ENCODE measurements at regions not wholly inside any gene's neighbourhood (a gene's known extent, or its start where the extent isn't known, plus 50 kb on each side); places are given as distances from the start of the nearest gene placed in this dataset.
"Not testable (repeated sequence)": the region's sequence is repeated elsewhere in the genome, so short reads cannot be mapped to it uniquely, and the experiment has no call there.

GRCh38 chr1:149841597-149842238 is 57.6 kb upstream of the BOLA1 start:
- not testable (repeated sequence) for DNase-seq (ENCODE audit: low spot score)

GRCh38 chr1:149842458-149843064 is 56.8 kb upstream of the BOLA1 start:
- DNase-seq (ENCODE audit: low spot score) = not testable (repeated sequence)

- DNase-seq (ENCODE audit: low spot score) = peak; percentile 1
Measured at GRCh38 chr1:149843431-149844041, 55.8 kb upstream of the BOLA1 start.

- DNase-seq (ENCODE audit: low spot score) = peak; percentile 41
Measured at GRCh38 chr1:149844101-149844500, 55.3 kb upstream of the BOLA1 start.

- no peak for DNase-seq (ENCODE audit: low spot score)
Measured at GRCh38 chr1:149844650-149845255, 54.6 kb upstream of the BOLA1 start.

GRCh38 chr1:149845416-149845815 is 54.0 kb upstream of the BOLA1 start:
- peak; percentile 4 for DNase-seq (ENCODE audit: low spot score)

GRCh38 chr1:149846042-149846441 is 53.3 kb upstream of the BOLA1 start:
- DNase-seq (ENCODE audit: low spot score) = peak; percentile 2

- peak; percentile 2 for DNase-seq (ENCODE audit: low spot score)
Measured at GRCh38 chr1:149846593-149847466, 52.5 kb upstream of the BOLA1 start.

- DNase-seq (ENCODE audit: low spot score) = peak; percentile 3
Measured at GRCh38 chr1:149848340-149849110, 50.8 kb upstream of the BOLA1 start.

GRCh38 chr1:149849111-149849946 is 50.0 kb upstream of the BOLA1 start:
- DNase-seq (ENCODE audit: low spot score) = peak; percentile 3

All from H4 (cell line).